ENCODE measurements at regions not wholly inside any gene's neighbourhood (a gene's known extent, or its start where the extent isn't known, plus 50 kb on each side); places are given as distances from the start of the nearest gene placed in this dataset.

GRCh38 chr3:117286488-117286887 is 576.9 kb downstream of the TUSC7 start:
- TF ChIP-seq CTCF (IDR thresholded peaks at IDR 0.05) (no peak), POLR2A (IDR thresholded peaks at IDR 0.05) (no peak), POLR2AphosphoS5 (IDR thresholded peaks at IDR 0.05) (no peak)

Measured in prostate gland (tissue), 2 donors.